ENCODE measurements at regions not wholly inside any gene's neighbourhood (a gene's known extent, or its start where the extent isn't known, plus 50 kb on each side); places are given as distances from the start of the nearest gene placed in this dataset.

GRCh38 chr17:54678158-54678557 lies 222.5 kb upstream of the TOM1L1 start:
- TF ChIP-seq EP300 (IDR thresholded peaks at IDR 0.05): no peak
- TF ChIP-seq, protein P1, sequence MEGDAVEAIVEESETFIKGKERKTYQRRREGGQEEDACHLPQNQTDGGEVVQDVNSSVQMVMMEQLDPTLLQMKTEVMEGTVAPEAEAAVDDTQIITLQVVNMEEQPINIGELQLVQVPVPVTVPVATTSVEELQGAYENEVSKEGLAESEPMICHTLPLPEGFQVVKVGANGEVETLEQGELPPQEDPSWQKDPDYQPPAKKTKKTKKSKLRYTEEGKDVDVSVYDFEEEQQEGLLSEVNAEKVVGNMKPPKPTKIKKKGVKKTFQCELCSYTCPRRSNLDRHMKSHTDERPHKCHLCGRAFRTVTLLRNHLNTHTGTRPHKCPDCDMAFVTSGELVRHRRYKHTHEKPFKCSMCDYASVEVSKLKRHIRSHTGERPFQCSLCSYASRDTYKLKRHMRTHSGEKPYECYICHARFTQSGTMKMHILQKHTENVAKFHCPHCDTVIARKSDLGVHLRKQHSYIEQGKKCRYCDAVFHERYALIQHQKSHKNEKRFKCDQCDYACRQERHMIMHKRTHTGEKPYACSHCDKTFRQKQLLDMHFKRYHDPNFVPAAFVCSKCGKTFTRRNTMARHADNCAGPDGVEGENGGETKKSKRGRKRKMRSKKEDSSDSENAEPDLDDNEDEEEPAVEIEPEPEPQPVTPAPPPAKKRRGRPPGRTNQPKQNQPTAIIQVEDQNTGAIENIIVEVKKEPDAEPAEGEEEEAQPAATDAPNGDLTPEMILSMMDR (IDR thresholded peaks at IDR 0.05): no peak
- no peak for TF ChIP-seq POLR2A (IDR thresholded peaks at IDR 0.05)
